ENCODE measurements at regions not wholly inside any gene's neighbourhood (a gene's known extent, or its start where the extent isn't known, plus 50 kb on each side); places are given as distances from the start of the nearest gene placed in this dataset.

GRCh38 chr1:47618830-47619229 is 181.0 kb downstream of the FOXD2 start:
- H3K9ac ChIP-seq (ENCODE audit: low read length in 3 of 3), result no peak overlapping the region
- H3K4me1 ChIP-seq (ENCODE audit: control insufficient read depth in 2 of 3, insufficient read depth in 2 of 3, low read depth in 1 of 3, low read length in 3 of 3), result peaks cover 0 to 5% (median 0%) of the 10 kb centered on the region in 3 donors
- no peak overlapping the region for H3K4me3 ChIP-seq (ENCODE audit: low read length in 3 of 3)
- no peaks in the 10 kb centered on the region for H3K36me3 ChIP-seq (ENCODE audit: control insufficient read depth in 2 of 3, insufficient read depth in 3 of 3, low read length in 3 of 3)
- H3K27ac ChIP-seq (ENCODE audit: low read depth in 2 of 2, low read length in 2 of 2), result no peak overlapping the region
- H3K9me3 ChIP-seq (ENCODE audit: control insufficient read depth in 2 of 3, insufficient read depth in 1 of 3, low read length in 3 of 3), result no peaks in the 10 kb centered on the region
- no peaks in the 10 kb centered on the region for H3K27me3 ChIP-seq (ENCODE audit: control insufficient read depth, insufficient read depth, low read length)
- peak in 3 of 5 donors; percentile 50 to 64 (median 51) for DNase-seq
- no peak for FAIRE-seq
- intact Hi-C loops (cut with DNase I), result no loop called here
- no peak for TF ChIP-seq CTCF (IDR thresholded peaks at IDR 0.05; ENCODE audit: borderline replicate concordance, extremely low read depth, insufficient read depth)

DNA sequence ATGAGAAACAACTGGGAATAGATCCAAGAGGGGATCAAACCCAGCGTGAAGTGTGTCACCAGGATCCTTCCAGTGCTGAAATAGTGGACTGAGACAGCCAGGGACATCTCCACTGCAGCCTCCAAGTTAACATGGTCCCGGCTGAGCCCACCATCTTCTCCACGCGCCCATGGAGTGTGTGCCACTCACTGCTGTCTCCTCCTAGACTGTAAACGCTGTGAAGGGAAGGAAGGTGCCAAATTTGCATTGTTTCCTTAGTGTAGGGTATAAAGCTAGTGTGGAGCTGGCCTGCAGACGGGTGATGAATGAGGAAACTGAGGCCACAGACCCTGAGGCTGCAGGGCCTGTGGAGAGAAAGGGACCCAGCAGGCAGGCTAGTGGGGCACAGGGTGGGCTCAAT is 183.6 kb downstream of the FOXD2 start:
- H3K36me3 ChIP-seq (ENCODE audit: control insufficient read depth in 2 of 3, insufficient read depth in 3 of 3, low read length in 3 of 3), result no peaks in the 10 kb centered on the region
- H3K4me3 ChIP-seq (ENCODE audit: low read length in 3 of 3), result no peak overlapping the region
- FAIRE-seq, result no peak
- H3K27me3 ChIP-seq (ENCODE audit: control insufficient read depth, insufficient read depth, low read length), result no peaks in the 10 kb centered on the region
- peaks cover 0 to 5% (median 0%) of the 10 kb centered on the region in 3 donors for H3K4me1 ChIP-seq (ENCODE audit: control insufficient read depth in 2 of 3, insufficient read depth in 2 of 3, low read depth in 1 of 3, low read length in 3 of 3)
- no peak for TF ChIP-seq CTCF (IDR thresholded peaks at IDR 0.05; ENCODE audit: borderline replicate concordance, extremely low read depth, insufficient read depth)
- no peaks in the 10 kb centered on the region for H3K9me3 ChIP-seq (ENCODE audit: control insufficient read depth in 2 of 3, insufficient read depth in 1 of 3, low read length in 3 of 3)
- H3K9ac ChIP-seq (ENCODE audit: low read length in 3 of 3), result no peak overlapping the region
- DNase-seq, result peak in 1 of 5 donors; percentile 2
- intact Hi-C loops (cut with DNase I), result no loop called here
- H3K27ac ChIP-seq (ENCODE audit: low read depth in 2 of 2, low read length in 2 of 2), result peak overlapping the region; percentile 15 to 41

DNA sequence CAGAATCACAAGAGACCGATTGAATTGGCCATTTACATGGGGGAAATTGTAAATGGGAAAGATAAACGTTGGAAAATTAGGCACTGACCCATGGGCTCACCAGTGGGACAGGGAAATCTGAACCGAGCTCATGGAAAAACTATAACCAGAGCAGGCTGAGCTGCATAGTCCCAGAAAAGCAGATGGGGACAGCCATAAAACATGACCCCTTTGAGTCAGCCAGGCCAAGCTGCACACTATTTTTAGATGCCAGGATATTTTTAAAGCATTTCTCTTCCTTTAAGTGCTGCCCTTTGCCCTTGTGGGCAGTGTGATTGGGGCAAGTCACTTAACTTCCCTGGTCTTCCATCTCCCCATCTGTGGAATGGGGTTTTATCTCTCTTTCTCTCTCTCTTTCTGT is 184.1 kb downstream of the FOXD2 start:
- no peaks in the 10 kb centered on the region for H3K36me3 ChIP-seq (ENCODE audit: control insufficient read depth in 2 of 3, insufficient read depth in 3 of 3, low read length in 3 of 3)
- H3K9me3 ChIP-seq (ENCODE audit: control insufficient read depth in 2 of 3, insufficient read depth in 1 of 3, low read length in 3 of 3), result no peaks in the 10 kb centered on the region
- peaks cover 0 to 5% (median 0%) of the 10 kb centered on the region in 3 donors for H3K4me1 ChIP-seq (ENCODE audit: control insufficient read depth in 2 of 3, insufficient read depth in 2 of 3, low read depth in 1 of 3, low read length in 3 of 3)
- H3K27me3 ChIP-seq (ENCODE audit: control insufficient read depth, insufficient read depth, low read length), result no peaks in the 10 kb centered on the region
- H3K9ac ChIP-seq (ENCODE audit: low read length in 3 of 3), result no peak overlapping the region
- H3K4me3 ChIP-seq (ENCODE audit: low read length in 3 of 3), result no peak overlapping the region
- TF ChIP-seq CTCF (IDR thresholded peaks at IDR 0.05; ENCODE audit: borderline replicate concordance, extremely low read depth, insufficient read depth), result no peak
- DNase-seq (peak in 2 of 5 donors; percentile 9 to 53), FAIRE-seq (no peak)
- intact Hi-C loops (cut with DNase I), result no loop called here
- H3K27ac ChIP-seq (ENCODE audit: low read depth in 2 of 2, low read length in 2 of 2), result peak overlapping the region; percentile 41 to 58

All from kidney (tissue), 13 donors.